A549 (cell line): ENCODE measurements at regions not wholly inside any gene's neighbourhood (a gene's known extent, or its start where the extent isn't known, plus 50 kb on each side); places are given as distances from the start of the nearest gene placed in this dataset.

ENCODE experiments used
- CEBPB ChIP-seq, 2 experiments: fragments of >200 bp in 1 of 2; sonication (Bioruptor Twin) in 1 of 2; formaldehyde crosslinking in 1 of 2; IDR thresholded peaks; 2 replicates each; pipeline ENCODE4 v1.6.1; 2012 to 2016
- CHD4 ChIP-seq: fragments of 200-600 bp; sonication (generic); IDR thresholded peaks from 2 replicates; pipeline ENCODE4 v1.6.1; 2016; ENCODE audit warnings: antibody characterized with exemption, mild to moderate bottlenecking, borderline replicate concordance
- CTCF ChIP-seq: fragments of >200 bp; sonication (Bioruptor Twin); formaldehyde crosslinking; IDR thresholded peaks from 3 replicates; pipeline ENCODE4 v1.5.1; 2016
- ELK1 ChIP-seq: fragments of 150-350 bp; IDR thresholded peaks from 2 replicates; pipeline ENCODE4 v1.6.1; 2014; ENCODE audit warnings: low read depth, mild to moderate bottlenecking, low read length
- HDAC2 ChIP-seq: fragments of 200-600 bp; sonication (generic); IDR thresholded peaks from 2 replicates; pipeline ENCODE4 v1.6.1; 2016
- MYC ChIP-seq: IDR thresholded peaks from 2 replicates; pipeline ENCODE4 v1.6.1; 2012; ENCODE audit warnings: mild to moderate bottlenecking, inconsistent platforms, low read length, improper control_type of control experiment, borderline replicate concordance
- POLR2A ChIP-seq: IDR thresholded peaks from 2 replicates; pipeline ENCODE4 v1.6.1; 2012; ENCODE audit warnings: mild to moderate bottlenecking, low read length
- RARB ChIP-seq: fragments of 250-450 bp; sonication (Bioruptor Pico); IDR thresholded peaks from 2 replicates; pipeline ENCODE4 v1.8.0; 2021; ENCODE audit warnings: mild to moderate bottlenecking, moderate library complexity
- RFX5 ChIP-seq: fragments of 450-650 bp; IDR thresholded peaks from 2 replicates; pipeline ENCODE4 v1.7.1; 2014; ENCODE audit warnings: antibody characterized with exemption, mild to moderate bottlenecking, moderate library complexity

GRCh38 chr7:343227-343822, 53.4 kb downstream of the FOXL3 start:
- TF ChIP-seq CTCF, result no peak
- TF ChIP-seq POLR2A, result no peak
- TF ChIP-seq RFX5, result no peak
- no peak for TF ChIP-seq HDAC2
- no peak for TF ChIP-seq CEBPB (IDR thresholded peaks at IDR 0.05)
- no peak for TF ChIP-seq ELK1
- TF ChIP-seq RARB (CRISPR knock-in tag), result no peak
- no peak for TF ChIP-seq MYC
- no peak for TF ChIP-seq CHD4
